ENCODE measurements at regions not wholly inside any gene's neighbourhood (a gene's known extent, or its start where the extent isn't known, plus 50 kb on each side); places are given as distances from the start of the nearest gene placed in this dataset.

- TF ChIP-seq POLR2A (IDR thresholded peaks at IDR 0.05) (no peak), CTCF (IDR thresholded peaks at IDR 0.05) (no peak)
These were observed 468.0 kb upstream of the GRIN3A start for GRCh38 chr9:102206432-102206831.

Data from prostate gland (tissue), 2 donors.